NCI-H2227 (cell line): ENCODE measurements at regions not wholly inside any gene's neighbourhood (a gene's known extent, or its start where the extent isn't known, plus 50 kb on each side); places are given as distances from the start of the nearest gene placed in this dataset.
"Not testable (repeated sequence)": the region's sequence is repeated elsewhere in the genome, so short reads cannot be mapped to it uniquely, and the experiment has no call there.

Experiments
- DNase-seq: peaks from one replicate; lab custom pipeline; 2025; ENCODE audit not compliant: unreplicated experiment; lab: John Stamatoyannopoulos, UW

DNA sequence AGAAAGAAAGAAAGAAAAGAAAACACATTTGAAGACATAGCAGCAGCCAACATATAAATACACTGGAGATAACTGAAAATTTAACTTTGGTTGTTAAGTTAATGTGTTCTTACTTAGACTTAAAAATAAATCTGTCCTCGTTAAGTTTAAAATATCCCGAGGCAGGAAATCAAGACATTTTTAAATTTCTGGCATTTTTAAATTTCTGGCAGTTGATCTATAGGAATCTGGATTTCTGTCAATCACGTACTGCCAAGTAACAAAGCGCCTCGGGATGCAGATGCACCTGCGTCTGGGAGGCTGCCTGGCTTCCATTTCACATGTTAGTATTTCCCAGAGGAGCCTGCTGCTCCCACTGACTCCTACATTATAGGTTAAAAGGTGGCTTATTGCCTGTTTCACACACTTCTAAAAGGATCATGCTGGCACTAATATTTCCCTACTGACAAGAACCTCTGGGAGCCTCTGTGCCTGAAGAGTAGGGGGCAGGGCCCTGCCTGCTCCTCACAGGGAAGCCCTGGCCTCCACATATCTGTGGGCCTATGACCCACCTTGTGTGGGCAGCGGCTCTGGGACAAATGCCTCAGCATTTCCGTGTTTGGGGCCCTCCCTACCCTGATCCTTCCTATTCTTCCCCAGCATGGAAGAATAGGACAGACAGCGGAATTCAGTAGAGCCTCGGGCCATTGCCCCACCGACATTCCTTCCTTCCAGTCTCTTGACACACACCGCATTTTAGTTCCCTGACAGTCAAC lies 62.8 kb upstream of the ATP12A start:
- DNase-seq = no peak

DNA sequence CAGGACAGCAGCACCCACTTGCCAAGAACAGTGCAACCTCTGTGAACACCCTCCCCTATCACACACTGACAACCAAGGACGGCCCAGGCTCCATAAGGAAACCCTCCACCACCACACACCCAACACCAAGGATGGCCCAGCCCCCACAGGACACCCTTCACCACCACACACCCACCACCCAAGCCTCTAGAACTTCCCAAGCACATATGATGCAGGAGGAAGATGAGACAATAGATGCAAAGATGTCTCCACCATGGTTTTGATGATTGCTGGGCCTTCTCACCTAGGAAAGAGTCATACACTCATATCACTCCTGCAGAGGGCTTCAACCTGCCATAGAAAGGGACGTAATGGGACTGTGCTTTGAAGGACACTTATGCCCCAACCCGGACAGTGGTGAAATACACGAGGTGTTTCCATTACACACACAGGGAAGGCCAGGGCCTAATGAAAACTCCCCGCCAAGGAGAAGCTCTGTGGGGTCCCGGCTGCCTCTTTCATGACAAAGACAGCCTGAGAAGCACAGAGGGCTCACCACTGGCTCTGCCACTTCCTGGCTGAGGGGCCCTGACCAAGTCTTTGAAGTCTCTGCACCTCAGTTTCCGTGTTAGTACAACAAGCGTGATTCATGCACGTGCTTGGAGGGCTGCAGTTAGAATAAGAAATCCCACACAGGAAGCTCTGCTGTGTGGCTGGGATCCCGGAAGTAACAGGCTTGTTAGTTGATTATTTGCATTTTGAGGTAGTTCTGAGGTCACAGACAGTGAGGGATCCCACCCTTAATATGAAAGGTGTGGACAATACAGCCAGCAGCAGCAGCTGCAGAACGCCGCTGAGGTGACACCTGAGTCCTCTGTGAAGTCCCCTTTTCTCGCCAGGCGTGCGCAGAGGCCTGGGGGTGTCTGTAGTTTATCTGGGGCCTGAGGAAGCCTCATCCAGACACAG lies 61.9 kb upstream of the ATP12A start:
- DNase-seq = no peak

- no peak for DNase-seq
These were observed 60.9 kb upstream of the ATP12A start for GRCh38 chr13:24619282-24619681.

DNA sequence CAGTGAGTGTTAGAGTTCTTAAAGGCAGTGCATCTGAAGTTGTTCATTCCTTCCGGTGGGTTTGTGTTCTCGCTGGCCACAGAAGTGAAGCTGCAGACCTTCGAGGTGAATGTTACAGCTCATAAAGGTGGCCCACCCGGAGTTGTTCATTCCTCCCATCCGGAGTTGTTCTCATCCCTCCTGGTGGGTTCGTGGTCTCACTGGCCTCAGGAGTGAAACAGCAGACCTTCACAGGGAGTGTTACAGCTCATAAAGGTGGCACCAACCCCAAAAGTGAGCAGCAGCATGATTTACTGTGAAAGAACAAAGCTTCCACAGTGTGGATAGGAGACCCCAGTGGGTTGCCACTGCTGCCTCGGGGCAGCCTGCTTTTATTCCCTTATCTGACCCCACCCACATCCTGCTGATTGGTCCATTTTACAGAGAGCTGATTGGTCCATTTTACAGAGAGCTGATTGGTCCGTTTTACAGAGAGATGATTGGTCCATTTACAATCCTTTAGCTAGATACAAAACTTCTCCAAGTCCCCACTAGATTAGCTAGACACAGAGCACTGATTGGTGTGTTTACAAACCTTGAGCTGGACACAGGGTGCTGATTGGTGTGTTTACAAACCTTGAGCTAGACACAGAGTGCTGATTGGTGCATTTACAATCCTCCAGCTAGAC lies 57.6 kb upstream of the ATP12A start:
- DNase-seq = not testable (repeated sequence)

GRCh38 chr13:24623149-24623665 lies 57.0 kb upstream of the ATP12A start:
- DNase-seq = no peak

GRCh38 chr13:24624363-24624762 lies 55.8 kb upstream of the ATP12A start:
- DNase-seq = no peak

DNA sequence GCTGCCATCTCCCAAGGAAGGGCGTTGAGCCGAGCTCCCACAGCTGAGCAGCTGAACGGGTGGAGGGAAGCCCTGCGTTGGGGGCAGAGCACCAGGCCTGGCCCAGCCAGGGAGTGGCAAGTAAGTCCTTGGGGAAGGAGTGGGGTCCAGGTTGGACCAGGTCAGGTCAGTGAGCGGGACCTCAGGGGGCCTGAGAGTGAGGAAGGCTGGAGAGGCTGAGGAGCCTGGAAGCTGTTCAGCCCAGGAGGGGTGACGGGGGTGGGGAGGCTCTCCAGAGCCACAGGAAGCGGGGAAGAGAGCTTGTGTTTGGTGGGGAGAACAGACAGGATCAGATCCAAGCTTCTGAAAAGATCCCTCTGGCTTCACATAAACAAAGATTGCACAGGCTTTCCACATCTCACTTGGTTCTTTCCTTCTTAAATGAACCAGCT lies 55.4 kb upstream of the ATP12A start:
- DNase-seq = no peak

DNA sequence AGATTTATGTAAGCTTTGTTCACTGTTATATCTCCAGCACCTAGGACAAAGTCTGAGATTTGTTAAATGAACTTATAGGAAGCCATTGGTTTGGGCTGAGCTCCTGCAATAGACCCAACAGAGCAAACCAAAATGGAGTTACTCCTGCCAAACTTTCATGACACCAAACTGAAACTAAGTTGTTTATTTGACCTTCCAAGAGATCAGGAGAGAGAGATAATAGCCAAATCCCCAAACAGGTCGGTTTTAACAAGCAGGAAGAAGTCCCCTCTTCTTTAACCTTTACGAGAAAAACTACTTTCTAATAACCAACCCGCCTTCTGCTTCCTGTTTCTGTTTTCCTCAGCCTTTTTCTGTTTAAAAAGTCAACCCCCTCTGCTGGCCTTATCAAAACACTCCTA lies 54.9 kb upstream of the ATP12A start:
- no peak for DNase-seq

DNA sequence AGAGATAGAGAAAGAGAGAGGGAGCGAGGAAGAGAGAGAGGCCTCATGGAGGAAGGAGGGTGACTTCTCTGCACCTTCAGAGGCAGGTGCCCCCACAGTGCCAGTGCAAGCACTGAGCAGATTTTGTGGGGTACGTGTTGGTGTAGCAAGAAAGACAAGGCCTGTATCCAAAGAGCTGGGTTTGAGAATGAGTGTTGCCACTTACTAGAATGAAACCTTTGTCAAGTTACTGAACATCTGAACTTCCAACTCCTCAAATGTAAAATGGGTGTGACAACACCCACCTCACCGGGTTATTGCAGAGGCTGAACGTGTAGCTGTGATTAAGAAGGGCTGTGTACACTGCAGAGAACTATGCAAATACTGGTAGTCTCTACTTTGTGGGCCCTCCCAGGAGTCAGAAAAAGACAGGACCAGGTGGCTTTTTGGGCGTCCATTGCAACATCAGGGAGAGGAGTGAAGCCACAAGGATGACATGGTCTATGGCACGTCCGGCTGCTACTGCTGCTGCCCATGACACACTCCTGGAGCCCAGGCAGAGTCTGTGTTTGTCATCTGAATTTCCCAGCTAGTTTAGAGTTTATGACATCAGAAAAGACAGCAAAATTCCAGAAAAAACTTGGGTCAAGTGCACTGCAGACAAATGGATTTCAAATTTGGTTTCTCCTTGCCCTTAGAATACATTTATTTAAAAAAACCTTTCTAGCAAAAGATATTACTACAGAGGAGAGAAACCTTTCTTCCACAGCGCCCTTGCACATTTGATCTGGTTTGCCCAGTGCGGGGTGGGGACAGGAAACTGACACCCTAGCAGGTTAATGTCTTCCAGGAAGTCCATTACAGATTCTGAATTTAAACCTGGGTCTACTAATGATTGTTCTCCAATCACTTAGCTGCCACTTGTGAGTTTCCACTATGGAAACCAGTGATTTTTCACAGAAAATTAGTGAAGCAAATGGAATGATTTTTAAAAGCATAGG lies 54.0 kb upstream of the ATP12A start:
- no peak for DNase-seq

DNA sequence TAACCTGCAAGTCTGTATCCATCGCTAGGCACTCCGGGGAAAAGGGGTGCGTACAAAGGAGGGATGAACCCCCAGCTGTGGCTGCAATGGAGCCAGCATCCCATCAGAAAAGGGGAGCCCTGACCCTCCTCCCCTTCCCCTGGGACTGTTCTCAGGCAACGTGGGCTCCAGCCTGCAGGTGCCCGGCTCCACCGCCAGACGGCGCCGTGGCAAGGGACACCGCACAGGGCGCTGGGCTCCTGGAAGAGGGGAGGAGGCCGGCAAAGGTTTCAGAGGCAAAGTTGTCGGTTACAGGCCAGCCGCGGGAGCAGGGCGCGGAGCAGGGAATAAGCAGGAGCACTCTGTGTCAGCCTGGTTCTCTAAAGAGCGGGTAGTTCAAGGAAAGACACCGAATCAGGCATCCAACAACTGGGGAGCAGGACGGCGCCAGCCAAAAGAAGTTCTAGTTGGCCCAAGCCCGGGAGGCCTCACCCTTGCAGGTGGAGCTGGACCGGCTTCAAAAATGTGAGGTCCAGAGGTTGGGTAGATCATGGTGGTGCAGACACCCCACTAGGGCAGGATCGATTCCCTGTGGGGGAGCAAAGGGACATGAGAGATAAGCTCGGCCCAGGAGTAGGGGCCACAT lies 53.0 kb upstream of the ATP12A start:
- no peak for DNase-seq

- DNase-seq = no peak
These were observed 52.3 kb upstream of the ATP12A start for GRCh38 chr13:24627946-24628345.

- DNase-seq = no peak
These were observed 50.9 kb upstream of the ATP12A start for GRCh38 chr13:24629320-24629719.

DNA sequence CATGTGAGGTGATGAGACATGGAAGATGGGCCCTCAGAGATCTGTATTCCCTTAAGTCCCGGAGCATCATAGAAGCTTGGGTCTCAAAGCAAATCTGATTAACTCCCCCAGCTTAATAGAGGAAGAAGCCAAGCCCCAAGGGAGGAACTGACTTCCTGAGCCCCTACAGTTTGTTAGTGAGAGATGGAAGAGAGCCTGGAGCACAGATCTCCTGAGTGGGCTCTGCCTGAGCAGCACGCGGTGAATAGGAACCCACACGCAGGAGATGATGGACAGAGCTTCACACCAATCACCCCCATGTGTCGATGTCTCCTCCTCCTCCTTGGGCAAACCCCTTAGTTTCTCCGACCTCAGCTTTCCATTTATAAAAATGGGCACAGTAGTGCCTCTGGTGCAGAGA lies 50.1 kb upstream of the ATP12A start:
- DNase-seq = no peak
